Gastroesophageal sphincter (tissue), 4 donors: ENCODE measurements at regions not wholly inside any gene's neighbourhood (a gene's known extent, or its start where the extent isn't known, plus 50 kb on each side); places are given as distances from the start of the nearest gene placed in this dataset.

ENCODE experiments used
- ATAC-seq: fragments of 150-250 bp; one replicate; pipeline ENCODE4 v1.9.1; 2016; ENCODE audit warnings: mild to moderate bottlenecking, moderate library complexity
- H3K27ac ChIP-seq, 4 donors: fragments of 200-600 bp; sonication (generic) in 3 of 4; 1 replicate in 3 of 4; 2 replicates in 1 of 4; pipeline ENCODE4 v1.5.1; 2016 to 2019
- H3K27me3 ChIP-seq: fragments of 200-600 bp; sonication (generic); one replicate; pipeline ENCODE4 v1.5.1; 2019
- H3K36me3 ChIP-seq, 2 donors: fragments of 200-600 bp; sonication (generic); one replicate each; pipeline ENCODE4 v1.5.1; 2019; ENCODE audit warnings: control low read depth in 1 of 2
- H3K4me1 ChIP-seq, 3 donors: fragments of 200-600 bp; sonication (generic); 1 replicate in 2 of 3; 2 replicates in 1 of 3; pipeline ENCODE4 v1.5.1; 2016 to 2019; ENCODE audit warnings: control low read depth in 2 of 3
- H3K4me3 ChIP-seq, 2 donors: fragments of 200-600 bp; sonication (generic); one replicate each; pipeline ENCODE4 v1.5.1; 2019; ENCODE audit warnings: mild to moderate bottlenecking in 1 of 2, moderate library complexity in 1 of 2
- H3K9me3 ChIP-seq, 3 donors: fragments of 200-600 bp; sonication (generic); one replicate each; pipeline ENCODE4 v1.5.1; 2017 to 2019; ENCODE audit warnings: control low read depth in 2 of 3
- EP300 ChIP-seq: sonication (generic); formaldehyde crosslinking; IDR thresholded peaks from one replicate; pipeline ENCODE4 v1.6.1; 2017; ENCODE audit warnings: antibody characterized with exemption, mild to moderate bottlenecking
- POLR2A ChIP-seq, 2 donors: fragments of 450-650 bp; IDR thresholded peaks; one replicate each; pipeline ENCODE4 v1.6.1; 2017; ENCODE audit warnings: antibody characterized with exemption in 2 of 2, mild to moderate bottlenecking in 2 of 2, moderate library complexity in 1 of 2
- POLR2AphosphoS5 ChIP-seq: sonication (generic); formaldehyde crosslinking; IDR thresholded peaks from one replicate; pipeline ENCODE4 v1.6.1; 2017; ENCODE audit warnings: antibody characterized with exemption
- WGBS, 2 donors: methylation state at CpG; one replicate each; pipeline ENCODE4 v1.1.5; 2018; ENCODE audit warnings: low coverage in 1 of 2; 5-methylcytosine and 5-hydroxymethylcytosine counted together
- TF ChIP-seq, protein P1 (sequence below), 4 experiments: fragments of 200-600 bp in 2 of 4; fragments of 450-650 bp in 2 of 4; sonication (generic) in 1 of 4; IDR thresholded peaks; one replicate each; pipeline ENCODE4 v1.5.1; 2017 to 2019; ENCODE audit warnings: antibody characterized with exemption in 4 of 4, mild to moderate bottlenecking in 2 of 4, moderate library complexity in 2 of 4

DNA sequence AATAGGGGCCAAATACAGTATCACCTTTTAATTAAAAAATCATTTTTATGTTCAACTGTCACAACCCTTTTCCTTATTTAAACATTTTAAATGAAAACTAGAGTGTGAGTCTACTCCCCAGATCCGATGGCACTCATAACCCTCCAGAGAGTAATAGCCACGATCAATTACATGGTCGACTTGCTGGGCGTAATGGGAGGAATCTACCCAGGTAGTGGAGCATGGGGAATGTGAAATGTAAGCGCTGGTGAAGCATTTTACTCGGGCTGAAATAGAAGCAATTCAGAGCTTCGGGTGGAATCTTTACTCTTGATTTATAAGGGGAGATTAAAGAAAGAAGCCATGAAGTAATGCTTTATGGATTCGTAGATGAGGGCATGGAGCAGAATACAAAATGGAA is 321.9 kb downstream of the ACTR3B start:
- no peak for ATAC-seq
- no peak overlapping the region for H3K4me3 ChIP-seq
- H3K9me3 ChIP-seq, result no peaks in the 10 kb centered on the region
- peaks cover 9% of the 10 kb centered on the region for H3K27me3 ChIP-seq
- H3K27ac ChIP-seq, result no peak overlapping the region
- H3K36me3 ChIP-seq, result no peaks in the 10 kb centered on the region
- TF ChIP-seq POLR2A (IDR thresholded peaks at IDR 0.05) (no peak), EP300 (no peak)
- H3K4me1 ChIP-seq, result no peaks in the 10 kb centered on the region
- WGBS, 2 donors, result 62 to 77% methylated on average over 7 to 8 of the region's 8 CpGs

DNA sequence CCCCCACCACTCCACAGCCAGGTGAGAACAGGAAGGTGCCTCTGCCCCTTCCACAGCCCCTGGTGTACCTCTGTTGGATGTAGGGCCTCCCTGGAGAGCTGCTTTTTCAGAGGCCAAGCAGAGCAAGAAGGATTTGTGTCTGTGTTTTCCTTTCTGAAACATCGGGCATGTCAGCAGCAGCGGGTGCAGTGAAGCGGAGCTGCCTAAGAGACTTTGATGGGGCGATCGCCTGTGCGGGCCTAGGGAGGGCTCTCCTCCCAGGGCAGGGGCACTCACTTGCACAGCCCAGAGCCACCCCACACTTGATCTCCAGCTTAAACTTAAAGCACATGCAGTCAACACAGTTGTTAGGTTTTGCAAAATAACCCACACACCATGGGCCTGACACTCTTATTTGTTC is 324.7 kb downstream of the ACTR3B start:
- Histone ChIP-seq H3K4me1 (no peaks in the 10 kb centered on the region), H3K9me3 (no peaks in the 10 kb centered on the region), H3K27ac (no peak overlapping the region), H3K27me3 (peaks cover 19% of the 10 kb centered on the region), H3K36me3 (no peaks in the 10 kb centered on the region), H3K4me3 (no peak overlapping the region)
- TF ChIP-seq EP300, result no peak
- TF ChIP-seq, protein P1, sequence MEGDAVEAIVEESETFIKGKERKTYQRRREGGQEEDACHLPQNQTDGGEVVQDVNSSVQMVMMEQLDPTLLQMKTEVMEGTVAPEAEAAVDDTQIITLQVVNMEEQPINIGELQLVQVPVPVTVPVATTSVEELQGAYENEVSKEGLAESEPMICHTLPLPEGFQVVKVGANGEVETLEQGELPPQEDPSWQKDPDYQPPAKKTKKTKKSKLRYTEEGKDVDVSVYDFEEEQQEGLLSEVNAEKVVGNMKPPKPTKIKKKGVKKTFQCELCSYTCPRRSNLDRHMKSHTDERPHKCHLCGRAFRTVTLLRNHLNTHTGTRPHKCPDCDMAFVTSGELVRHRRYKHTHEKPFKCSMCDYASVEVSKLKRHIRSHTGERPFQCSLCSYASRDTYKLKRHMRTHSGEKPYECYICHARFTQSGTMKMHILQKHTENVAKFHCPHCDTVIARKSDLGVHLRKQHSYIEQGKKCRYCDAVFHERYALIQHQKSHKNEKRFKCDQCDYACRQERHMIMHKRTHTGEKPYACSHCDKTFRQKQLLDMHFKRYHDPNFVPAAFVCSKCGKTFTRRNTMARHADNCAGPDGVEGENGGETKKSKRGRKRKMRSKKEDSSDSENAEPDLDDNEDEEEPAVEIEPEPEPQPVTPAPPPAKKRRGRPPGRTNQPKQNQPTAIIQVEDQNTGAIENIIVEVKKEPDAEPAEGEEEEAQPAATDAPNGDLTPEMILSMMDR (IDR thresholded peaks at IDR 0.05), result no peak
- no peak for TF ChIP-seq POLR2AphosphoS5
- TF ChIP-seq POLR2A (IDR thresholded peaks at IDR 0.05), result no peak
- 83% methylated on average over 1 of the region's 6 CpGs; no CpG with 5 or more reads in 1 of the 2 donors for WGBS, 2 donors
- no peak for ATAC-seq

DNA sequence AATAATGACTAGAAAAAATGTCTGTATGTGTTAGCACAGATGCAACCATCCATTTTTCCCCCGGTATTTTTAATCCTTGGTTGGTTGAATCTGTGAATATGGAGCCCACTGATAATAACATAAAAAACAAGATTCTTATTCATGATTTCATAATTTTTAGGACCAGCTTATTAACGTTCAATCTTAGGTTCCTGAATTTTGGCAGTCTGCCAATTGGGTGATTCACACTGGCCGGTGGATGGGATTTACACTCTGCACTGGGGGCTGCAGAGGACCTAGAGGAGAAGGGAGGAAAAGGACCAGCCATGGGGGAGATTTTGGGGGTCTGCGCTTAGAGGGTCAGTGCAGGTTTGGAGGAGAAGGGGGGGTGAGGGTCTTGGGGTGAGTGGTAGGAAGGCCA is 327.9 kb downstream of the ACTR3B start:
- Histone ChIP-seq H3K9me3 (no peaks in the 10 kb centered on the region), H3K36me3 (no peaks in the 10 kb centered on the region), H3K27ac (no peak overlapping the region), H3K4me1 (no peaks in the 10 kb centered on the region), H3K4me3 (no peak overlapping the region), H3K27me3 (peaks cover 19% of the 10 kb centered on the region)
- ATAC-seq, result no peak
- WGBS, 2 donors, result 34 to 36% methylated on average over 3 to 4 of the region's 4 CpGs
- TF ChIP-seq POLR2A (IDR thresholded peaks at IDR 0.05) (no peak), POLR2AphosphoS5 (no peak), EP300 (no peak)
- TF ChIP-seq, protein P1 (IDR thresholded peaks at IDR 0.05), result no peak

DNA sequence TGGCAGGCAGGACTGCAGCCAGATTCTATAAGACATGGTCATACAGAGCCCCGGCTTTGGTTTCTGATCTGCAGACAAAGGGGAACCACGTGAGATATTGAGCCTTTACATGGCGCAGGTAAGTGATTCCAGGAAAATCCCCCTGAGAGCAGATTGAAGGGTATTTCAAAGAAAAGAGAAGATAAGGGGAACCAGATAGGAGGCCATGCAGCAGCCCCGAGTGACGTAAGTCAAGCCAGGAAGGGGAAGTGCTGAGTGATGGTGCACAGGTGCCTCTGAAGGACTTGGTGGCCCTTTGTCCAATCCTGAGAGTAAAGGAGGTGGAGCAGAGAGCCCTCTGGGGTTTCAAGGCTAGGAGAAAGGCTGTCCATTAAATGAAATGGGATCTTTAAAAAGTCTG is 329.0 kb downstream of the ACTR3B start:
- 78% methylated on average over 3 to 5 of the region's 5 CpGs for WGBS, 2 donors

DNA sequence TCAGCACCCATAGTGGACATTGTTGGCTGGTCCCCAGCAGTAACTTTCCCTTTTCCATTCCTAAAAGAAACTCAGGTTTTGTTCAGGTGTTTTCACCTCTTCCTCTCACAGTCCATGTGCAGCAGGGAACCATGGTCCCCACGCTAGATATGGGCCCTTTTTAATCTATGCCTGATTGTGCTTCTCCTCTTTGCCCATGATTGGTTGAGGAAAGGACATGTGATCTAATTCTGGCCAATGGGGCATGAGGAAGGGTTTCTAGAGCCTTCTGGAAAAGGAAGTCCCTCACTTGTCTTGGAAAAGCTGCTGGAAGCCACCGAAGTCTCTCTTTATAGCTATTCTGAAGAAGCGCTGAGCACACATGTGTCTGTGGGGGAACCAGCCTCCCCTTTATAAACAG is 330.7 kb downstream of the ACTR3B start:
- peaks cover 0 to 7% (median 0%) of the 10 kb centered on the region in 3 donors for H3K9me3 ChIP-seq
- TF ChIP-seq, protein P1 (IDR thresholded peaks at IDR 0.05), result no peak
- TF ChIP-seq POLR2AphosphoS5 (no peak), POLR2A (IDR thresholded peaks at IDR 0.05) (no peak), EP300 (no peak)
- 83 to 94% methylated on average over 1 to 3 of the region's 3 CpGs for WGBS, 2 donors
- no peak overlapping the region for H3K27ac ChIP-seq
- ATAC-seq, result no peak
- H3K4me3 ChIP-seq, result no peak overlapping the region
- H3K36me3 ChIP-seq, result no peaks in the 10 kb centered on the region
- peaks cover 10% of the 10 kb centered on the region for H3K27me3 ChIP-seq
- no peaks in the 10 kb centered on the region for H3K4me1 ChIP-seq

More for the DNA sequence above, 329.0 kb downstream of the ACTR3B start:
- Histone ChIP-seq H3K9me3 (no peaks in the 10 kb centered on the region), H3K27ac (no peak overlapping the region), H3K36me3 (no peaks in the 10 kb centered on the region), H3K27me3 (peaks cover 14% of the 10 kb centered on the region), H3K4me1 (no peaks in the 10 kb centered on the region), H3K4me3 (no peak overlapping the region)
- ATAC-seq, result no peak
- TF ChIP-seq POLR2AphosphoS5 (no peak), EP300 (no peak), POLR2A (IDR thresholded peaks at IDR 0.05) (no peak)
- TF ChIP-seq, protein P1 (IDR thresholded peaks at IDR 0.05), result no peak
